GM10266 (cell line): ENCODE measurements at regions not wholly inside any gene's neighbourhood (a gene's known extent, or its start where the extent isn't known, plus 50 kb on each side); places are given as distances from the start of the nearest gene placed in this dataset.

Experiments used
- DNase-seq: peaks from one replicate; pipeline ENCODE4 v3.0.0; 2012; ENCODE audit errors: extremely low spot score
- CTCF ChIP-seq: IDR thresholded peaks from 2 replicates; pipeline ENCODE4 v1.5.1; 2012; ENCODE audit warnings: mild to moderate bottlenecking, low read depth; ENCODE audit not compliant: control insufficient read depth, insufficient read depth; ENCODE audit errors: missing control alignments

GRCh38 chr9:14485366-14485765 is 171.4 kb upstream of the NFIB start:
- no peak for DNase-seq
- TF ChIP-seq CTCF = no peak

- no peak for TF ChIP-seq CTCF
- no peak for DNase-seq
Measured at GRCh38 chr9:14482856-14483255, 168.9 kb upstream of the NFIB start.

GRCh38 chr9:14480526-14480925 is 166.6 kb upstream of the NFIB start:
- no peak for DNase-seq
- TF ChIP-seq CTCF = no peak

GRCh38 chr9:14479163-14479560 is 165.2 kb upstream of the NFIB start:
- no peak for TF ChIP-seq CTCF
- DNase-seq = no peak

- no peak for TF ChIP-seq CTCF
- no peak for DNase-seq
Measured at GRCh38 chr9:14478175-14479162, 164.5 kb upstream of the NFIB start.

- TF ChIP-seq CTCF = no peak
- no peak for DNase-seq
Measured at GRCh38 chr9:14471041-14471440, 157.1 kb upstream of the NFIB start.

GRCh38 chr9:14467675-14468374 is 153.9 kb upstream of the NFIB start:
- DNase-seq = no peak
- no peak for TF ChIP-seq CTCF
